Smooth muscle cell (in vitro differentiated cells): ENCODE measurements at regions not wholly inside any gene's neighbourhood (a gene's known extent, or its start where the extent isn't known, plus 50 kb on each side); places are given as distances from the start of the nearest gene placed in this dataset.
"Not testable (repeated sequence)": the region's sequence is repeated elsewhere in the genome, so short reads cannot be mapped to it uniquely, and the experiment has no call there.

Source experiments
- DNase-seq: peaks from one replicate; lab custom pipeline; 2025; ENCODE audit not compliant: unreplicated experiment; lab: John Stamatoyannopoulos, UW
- H2AFZ ChIP-seq: fragments of 200-600 bp; sonication (generic); 2 replicates; pipeline ENCODE4 v1.6.0; 2016; ENCODE audit warnings: antibody characterized with exemption, low read depth, mild to moderate bottlenecking
- H3F3A ChIP-seq: fragments of 200-600 bp; sonication (generic); 2 replicates; pipeline ENCODE4 v1.6.0; 2017; ENCODE audit warnings: antibody characterized with exemption, low read depth
- H3K27ac ChIP-seq: fragments of 200-600 bp; sonication (generic); 2 replicates; pipeline ENCODE4 v1.5.1; 2016; ENCODE audit warnings: low read depth, mild to moderate bottlenecking
- H3K27me3 ChIP-seq: fragments of 200-600 bp; sonication (generic); 2 replicates; pipeline ENCODE4 v1.6.1; 2016; ENCODE audit warnings: low read depth, mild to moderate bottlenecking
- H3K36me3 ChIP-seq: fragments of 200-600 bp; sonication (generic); 2 replicates; pipeline ENCODE4 v1.5.1; 2016; ENCODE audit warnings: low read depth
- H3K4me1 ChIP-seq: fragments of 200-600 bp; sonication (generic); 2 replicates; pipeline ENCODE4 v1.5.1; 2016; ENCODE audit warnings: low read depth
- H3K4me2 ChIP-seq: fragments of 200-600 bp; sonication (generic); 2 replicates; pipeline ENCODE4 v1.6.0; 2016; ENCODE audit warnings: mild to moderate bottlenecking
- H3K4me3 ChIP-seq: fragments of 200-600 bp; sonication (generic); 2 replicates; pipeline ENCODE4 v1.5.1; 2016; ENCODE audit warnings: mild to moderate bottlenecking
- H3K79me2 ChIP-seq: fragments of 200-600 bp; sonication (generic); 2 replicates; pipeline ENCODE4 v1.6.0; 2016; ENCODE audit warnings: low read depth, mild to moderate bottlenecking
- H3K9ac ChIP-seq: fragments of 200-600 bp; sonication (generic); 2 replicates; pipeline ENCODE4 v1.6.0; 2016; ENCODE audit warnings: low read depth
- H3K9me3 ChIP-seq: fragments of 200-600 bp; sonication (generic); replicated peaks from 2 replicates; pipeline ENCODE4 v1.5.1; 2016; ENCODE audit warnings: low read depth
- H4K20me1 ChIP-seq: fragments of 200-600 bp; sonication (generic); 2 replicates; pipeline ENCODE4 v1.6.0; 2016; ENCODE audit warnings: low read depth
- CTCF ChIP-seq: fragments of 200-600 bp; sonication (generic); IDR thresholded peaks from 2 replicates; pipeline ENCODE4 v1.5.1; 2017; ENCODE audit warnings: borderline replicate concordance, mild to moderate bottlenecking, antibody characterized with exemption; ENCODE audit not compliant: insufficient read depth, poor library complexity, severe bottlenecking
- WGBS: methylation state at CpG from one replicate; pipeline ENCODE4 v1.1.7; 2016; ENCODE audit warnings: low lambda C conversion rate; 5-methylcytosine and 5-hydroxymethylcytosine counted together

- no peak for TF ChIP-seq CTCF
- Histone ChIP-seq H3K9ac (no peak overlapping the region), H3K4me3 (no peak overlapping the region), H3F3A (no peaks in the 10 kb centered on the region), H3K36me3 (no peaks in the 10 kb centered on the region), H3K27me3 (no peaks in the 10 kb centered on the region), H3K79me2 (no peaks in the 10 kb centered on the region), H3K27ac (no peak overlapping the region), H2AFZ (no peak overlapping the region), H3K4me1 (no peaks in the 10 kb centered on the region), H3K4me2 (no peak overlapping the region), H4K20me1 (no peaks in the 10 kb centered on the region), H3K9me3 (no peaks in the 10 kb centered on the region)
- no peak for DNase-seq
- 79% methylated on average over 3 of the region's 3 CpGs for WGBS
These were observed 707.8 kb downstream of the XPNPEP1 start for GRCh38 chr10:109215291-109216075.

GRCh38 chr10:109214891-109215290, 708.4 kb downstream of the XPNPEP1 start:
- H3K4me3 ChIP-seq, H3K4me1 ChIP-seq, H3K4me2 ChIP-seq, H3K27ac ChIP-seq, H3K27me3 ChIP-seq, DNase-seq, H3K9me3 ChIP-seq, H3K9ac ChIP-seq, H3K79me2 ChIP-seq, H3F3A ChIP-seq, H3K36me3 ChIP-seq, H2AFZ ChIP-seq, H4K20me1 ChIP-seq: not testable (repeated sequence)
- WGBS = 99% methylated on average over 3 of the region's 3 CpGs

GRCh38 chr10:109207361-109207760, 716.0 kb downstream of the XPNPEP1 start:
- no peak for TF ChIP-seq CTCF
- Histone ChIP-seq H3K79me2 (no peaks in the 10 kb centered on the region), H3K27ac (peak overlapping the region; percentile 90), H2AFZ (no peak overlapping the region), H3K36me3 (no peaks in the 10 kb centered on the region), H3K27me3 (no peaks in the 10 kb centered on the region), H3K4me1 (no peaks in the 10 kb centered on the region), H3K4me3 (no peak overlapping the region), H4K20me1 (no peaks in the 10 kb centered on the region), H3K9ac (no peak overlapping the region), H3F3A (no peaks in the 10 kb centered on the region), H3K4me2 (no peak overlapping the region), H3K9me3 (no peaks in the 10 kb centered on the region)
- 84% methylated on average over 1 of the region's 1 CpG for WGBS
- DNase-seq = no peak

GRCh38 chr10:109205929-109206585, 717.3 kb downstream of the XPNPEP1 start:
- 39% methylated on average over 3 of the region's 3 CpGs for WGBS

More at GRCh38 chr10:109205929-109206585, 717.3 kb downstream of the XPNPEP1 start:
- Histone ChIP-seq H3K79me2 (no peaks in the 10 kb centered on the region), H3K9me3 (no peaks in the 10 kb centered on the region), H3K4me3 (no peak overlapping the region), H3K27me3 (no peaks in the 10 kb centered on the region), H3K27ac (peak overlapping the region; percentile 90), H2AFZ (peak overlapping the region; percentile 47), H3F3A (no peaks in the 10 kb centered on the region), H3K4me1 (no peaks in the 10 kb centered on the region), H3K4me2 (peak overlapping the region; percentile 49), H3K9ac (peak overlapping the region; percentile 30), H4K20me1 (no peaks in the 10 kb centered on the region), H3K36me3 (no peaks in the 10 kb centered on the region)
- TF ChIP-seq CTCF = no peak
- DNase-seq = no peak
